ENCODE measurements at regions not wholly inside any gene's neighbourhood (a gene's known extent, or its start where the extent isn't known, plus 50 kb on each side); places are given as distances from the start of the nearest gene placed in this dataset.
"Not testable (repeated sequence)": the region's sequence is repeated elsewhere in the genome, so short reads cannot be mapped to it uniquely, and the experiment has no call there.

GRCh38 chr4:187849556-187850225 is 145.9 kb upstream of the ZFP42 start:
- DNase-seq = no peak

GRCh38 chr4:187865914-187866313 is 129.7 kb upstream of the ZFP42 start:
- DNase-seq = no peak

GRCh38 chr4:187883049-187883448 is 112.5 kb upstream of the ZFP42 start:
- no peak for DNase-seq

GRCh38 chr4:187883836-187884475 is 111.6 kb upstream of the ZFP42 start:
- no peak for DNase-seq

- DNase-seq = no peak
Measured at GRCh38 chr4:187887906-187888305, 107.7 kb upstream of the ZFP42 start.

GRCh38 chr4:187889651-187890050 is 105.9 kb upstream of the ZFP42 start:
- DNase-seq = no peak

- no peak for DNase-seq
Measured at GRCh38 chr4:187893418-187893817, 102.2 kb upstream of the ZFP42 start.

- no peak for DNase-seq
Measured at GRCh38 chr4:187903106-187903505, 92.5 kb upstream of the ZFP42 start.

- no peak for DNase-seq
Measured at GRCh38 chr4:187903700-187904099, 91.9 kb upstream of the ZFP42 start.

- no peak for DNase-seq
Measured at GRCh38 chr4:187908079-187908561, 87.5 kb upstream of the ZFP42 start.

GRCh38 chr4:187908731-187909130 is 86.8 kb upstream of the ZFP42 start:
- DNase-seq = no peak

- DNase-seq = no peak
Measured at GRCh38 chr4:187910741-187911140, 84.8 kb upstream of the ZFP42 start.

GRCh38 chr4:187915406-187915805 is 80.2 kb upstream of the ZFP42 start:
- DNase-seq = not testable (repeated sequence)

- no peak for DNase-seq
Measured at GRCh38 chr4:187919966-187920365, 75.6 kb upstream of the ZFP42 start.

- no peak for DNase-seq
Measured at GRCh38 chr4:187921946-187922623, 73.5 kb upstream of the ZFP42 start.

GRCh38 chr4:187929024-187929423 is 66.5 kb upstream of the ZFP42 start:
- DNase-seq = no peak

- no peak for DNase-seq
Measured at GRCh38 chr4:187934766-187935165, 60.8 kb upstream of the ZFP42 start.

- no peak for DNase-seq
Measured at GRCh38 chr4:187937557-187937956, 58.0 kb upstream of the ZFP42 start.

- no peak for DNase-seq
Measured at GRCh38 chr4:187940299-187940698, 55.3 kb upstream of the ZFP42 start.

GRCh38 chr4:187942968-187943367 is 52.6 kb upstream of the ZFP42 start:
- DNase-seq = no peak

GRCh38 chr4:187944179-187944578 is 51.4 kb upstream of the ZFP42 start:
- no peak for DNase-seq
